GM12891 (cell line): ENCODE measurements at regions not wholly inside any gene's neighbourhood (a gene's known extent, or its start where the extent isn't known, plus 50 kb on each side); places are given as distances from the start of the nearest gene placed in this dataset.

Source experiments
- PAX5 ChIP-seq: IDR thresholded peaks from 2 replicates; pipeline ENCODE4 v1.6.1; 2011; ENCODE audit warnings: low read length, moderate library complexity, mild to moderate bottlenecking; ENCODE audit not compliant: insufficient read depth, severe bottlenecking
- POLR2A ChIP-seq: IDR thresholded peaks from 2 replicates; pipeline ENCODE4 v1.6.1; 2011; ENCODE audit warnings: low read depth, low read length, control low read depth
- POLR2AphosphoS5 ChIP-seq: IDR thresholded peaks from 2 replicates; pipeline ENCODE4 v1.6.1; 2011; ENCODE audit warnings: low read depth, low read length, control low read depth

GRCh38 chr6:140677781-140678528, 1303.5 kb upstream of the CITED2 start:
- no peak for TF ChIP-seq POLR2AphosphoS5
- TF ChIP-seq POLR2A = no peak
- TF ChIP-seq PAX5 = no peak
